Esophagus squamous epithelium (tissue), 5 donors: ENCODE measurements at regions not wholly inside any gene's neighbourhood (a gene's known extent, or its start where the extent isn't known, plus 50 kb on each side); places are given as distances from the start of the nearest gene placed in this dataset.

Source experiments
- DNase-seq: peaks from one replicate; lab custom pipeline; 2025; lab: John Stamatoyannopoulos, UW
- H3K27ac ChIP-seq, 4 donors: fragments of 200-600 bp; sonication (generic); one replicate each; pipeline ENCODE4 v1.5.1; 2016 to 2019; ENCODE audit warnings: mild to moderate bottlenecking in 1 of 4
- H3K27me3 ChIP-seq, 4 donors: fragments of 200-600 bp; sonication (generic); 1 replicate in 3 of 4; 2 replicates in 1 of 4; pipeline versions ENCODE4 v1.5.1 to v1.6.0; 2017 to 2021; ENCODE audit warnings: antibody characterized with exemption in 1 of 4
- H3K36me3 ChIP-seq, 3 donors: fragments of 200-600 bp; sonication (generic); one replicate each; pipeline ENCODE4 v1.5.1; 2016 to 2019
- H3K4me1 ChIP-seq, 3 donors: fragments of 200-600 bp; sonication (generic); one replicate each; pipeline ENCODE4 v1.5.1; 2017 to 2019
- H3K4me3 ChIP-seq, 4 donors: fragments of 200-600 bp; sonication (generic); 1 replicate in 3 of 4; 2 replicates in 1 of 4; pipeline ENCODE4 v1.5.1; 2016 to 2019; ENCODE audit warnings: mild to moderate bottlenecking in 2 of 4, moderate library complexity in 1 of 4
- H3K9me3 ChIP-seq, 3 donors: fragments of 200-600 bp; sonication (generic); one replicate each; pipeline ENCODE4 v1.5.1; 2016 to 2019
- CTCF ChIP-seq, 6 experiments: fragments of 450-650 bp in 4 of 6; fragments of 200-600 bp in 2 of 6; sonication (generic) in 2 of 6; IDR thresholded peaks; one replicate each; pipeline ENCODE4 v1.5.1; 2016 to 2019; ENCODE audit warnings: antibody characterized with exemption in 6 of 6, mild to moderate bottlenecking in 4 of 6, moderate library complexity in 4 of 6
- POLR2A ChIP-seq, 4 donors: fragments of 450-650 bp; IDR thresholded peaks; one replicate each; pipeline ENCODE4 v1.6.1; 2017; ENCODE audit warnings: antibody characterized with exemption in 4 of 4, mild to moderate bottlenecking in 4 of 4, moderate library complexity in 3 of 4
- WGBS, 2 donors: methylation state at CpG; one replicate each; pipeline ENCODE4 v1.1.5; 2018; 5-methylcytosine and 5-hydroxymethylcytosine counted together
- intact Hi-C: fragments of 100-400 bp; cut with DNase I; formaldehyde crosslinking; loops from one replicate; pipeline ENCODE4 v1.15.0; 2022
- donor health status: DM: yes; HTN: yes; CAD: no.

- Histone ChIP-seq H3K4me3 (no peak overlapping the region), H3K36me3 (no peaks in the 10 kb centered on the region), H3K9me3 (peaks cover 0 to 5% (median 0%) of the 10 kb centered on the region in 3 donors), H3K27ac (no peak overlapping the region), H3K27me3 (no peaks in the 10 kb centered on the region), H3K4me1 (no peaks in the 10 kb centered on the region)
- WGBS, 2 donors, result 78 to 82% methylated on average over 3 of the region's 3 CpGs
- no peak for DNase-seq
- no peak for TF ChIP-seq POLR2A (IDR thresholded peaks at IDR 0.05)
- intact Hi-C loops, result no loop called here
Measured at GRCh38 chr4:136343340-136343739, 1189.0 kb downstream of the PCDH18 start.

- Histone ChIP-seq H3K36me3 (no peaks in the 10 kb centered on the region), H3K4me3 (no peak overlapping the region), H3K9me3 (peaks cover 0 to 5% (median 0%) of the 10 kb centered on the region in 3 donors), H3K27ac (no peak overlapping the region), H3K4me1 (no peaks in the 10 kb centered on the region), H3K27me3 (no peaks in the 10 kb centered on the region)
- DNase-seq, result no peak
- 49 to 72% methylated on average over 3 of the region's 3 CpGs for WGBS, 2 donors
- no peak for TF ChIP-seq POLR2A (IDR thresholded peaks at IDR 0.05)
- TF ChIP-seq CTCF (IDR thresholded peaks at IDR 0.05), result no peak
- intact Hi-C loops, result no loop called here
Measured at GRCh38 chr4:136342666-136343065, 1189.6 kb downstream of the PCDH18 start.

GRCh38 chr4:136337216-136337615 lies 1195.1 kb downstream of the PCDH18 start:
- no peak overlapping the region for H3K4me3 ChIP-seq
- no peaks in the 10 kb centered on the region for H3K27me3 ChIP-seq
- H3K4me1 ChIP-seq, result no peaks in the 10 kb centered on the region
- no peaks in the 10 kb centered on the region for H3K36me3 ChIP-seq
- WGBS, 2 donors, result 62 to 83% methylated on average over 1 to 3 of the region's 4 CpGs
- TF ChIP-seq CTCF (IDR thresholded peaks at IDR 0.05), result no peak
- no peak for TF ChIP-seq POLR2A (IDR thresholded peaks at IDR 0.05)
- no peak overlapping the region for H3K27ac ChIP-seq
- no peak for DNase-seq
- intact Hi-C loops, result no loop called here
- H3K9me3 ChIP-seq, result peaks cover 0 to 3% (median 0%) of the 10 kb centered on the region in 3 donors

- intact Hi-C loops, result no loop called here
- WGBS, 2 donors, result 82% methylated on average over 3 of the region's 4 CpGs; no CpG with 5 or more reads in 1 of the 2 donors
- Histone ChIP-seq H3K4me1 (no peaks in the 10 kb centered on the region), H3K36me3 (no peaks in the 10 kb centered on the region), H3K27me3 (no peaks in the 10 kb centered on the region), H3K9me3 (no peaks in the 10 kb centered on the region), H3K4me3 (no peak overlapping the region), H3K27ac (no peak overlapping the region)
- no peak for DNase-seq
- TF ChIP-seq POLR2A (IDR thresholded peaks at IDR 0.05) (no peak), CTCF (IDR thresholded peaks at IDR 0.05) (no peak)
Measured at GRCh38 chr4:136336479-136336878, 1195.8 kb downstream of the PCDH18 start.

GRCh38 chr4:136329042-136329662 lies 1203.1 kb downstream of the PCDH18 start:
- DNase-seq, result no peak
- no peaks in the 10 kb centered on the region for H3K27me3 ChIP-seq
- no peaks in the 10 kb centered on the region for H3K4me1 ChIP-seq
- no peaks in the 10 kb centered on the region for H3K9me3 ChIP-seq
- no peaks in the 10 kb centered on the region for H3K36me3 ChIP-seq
- H3K4me3 ChIP-seq, result no peak overlapping the region
- intact Hi-C loops, result no loop called here
- TF ChIP-seq POLR2A (IDR thresholded peaks at IDR 0.05), result no peak
- TF ChIP-seq CTCF (IDR thresholded peaks at IDR 0.05), result no peak
- no peak overlapping the region for H3K27ac ChIP-seq
- 54 to 83% methylated on average over 2 of the region's 3 CpGs for WGBS, 2 donors
